Epithelial cell of esophagus (primary cell): ENCODE measurements at regions not wholly inside any gene's neighbourhood (a gene's known extent, or its start where the extent isn't known, plus 50 kb on each side); places are given as distances from the start of the nearest gene placed in this dataset.
A peak's percentile ranks its signal among the peaks of the same experiment; 100 is the strongest.
"Not testable (repeated sequence)": the region's sequence is repeated elsewhere in the genome, so short reads cannot be mapped to it uniquely, and the experiment has no call there.

Experiments used
- DNase-seq: peaks from one replicate; pipeline ENCODE4 v3.0.0; 2010; ENCODE audit warnings: low read depth
- H3K4me3 ChIP-seq: 2 replicates; pipeline ENCODE4 v1.5.1; 2011; ENCODE audit warnings: mild to moderate bottlenecking, low read length, control low read depth
- TF ChIP-seq, protein P1 (sequence below): IDR thresholded peaks from 2 replicates; pipeline ENCODE4 v1.5.1; 2011; ENCODE audit warnings: low read depth, mild to moderate bottlenecking, low read length, control low read depth, inconsistent platforms; ENCODE audit not compliant: insufficient read depth; ENCODE audit errors: missing control alignments

- TF ChIP-seq, protein P1, sequence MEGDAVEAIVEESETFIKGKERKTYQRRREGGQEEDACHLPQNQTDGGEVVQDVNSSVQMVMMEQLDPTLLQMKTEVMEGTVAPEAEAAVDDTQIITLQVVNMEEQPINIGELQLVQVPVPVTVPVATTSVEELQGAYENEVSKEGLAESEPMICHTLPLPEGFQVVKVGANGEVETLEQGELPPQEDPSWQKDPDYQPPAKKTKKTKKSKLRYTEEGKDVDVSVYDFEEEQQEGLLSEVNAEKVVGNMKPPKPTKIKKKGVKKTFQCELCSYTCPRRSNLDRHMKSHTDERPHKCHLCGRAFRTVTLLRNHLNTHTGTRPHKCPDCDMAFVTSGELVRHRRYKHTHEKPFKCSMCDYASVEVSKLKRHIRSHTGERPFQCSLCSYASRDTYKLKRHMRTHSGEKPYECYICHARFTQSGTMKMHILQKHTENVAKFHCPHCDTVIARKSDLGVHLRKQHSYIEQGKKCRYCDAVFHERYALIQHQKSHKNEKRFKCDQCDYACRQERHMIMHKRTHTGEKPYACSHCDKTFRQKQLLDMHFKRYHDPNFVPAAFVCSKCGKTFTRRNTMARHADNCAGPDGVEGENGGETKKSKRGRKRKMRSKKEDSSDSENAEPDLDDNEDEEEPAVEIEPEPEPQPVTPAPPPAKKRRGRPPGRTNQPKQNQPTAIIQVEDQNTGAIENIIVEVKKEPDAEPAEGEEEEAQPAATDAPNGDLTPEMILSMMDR = no peak
- no peak overlapping the region for H3K4me3 ChIP-seq
- no peak for DNase-seq
Measured at GRCh38 chr2:236370847-236371409, 106.7 kb upstream of the ASB18 start.

DNA sequence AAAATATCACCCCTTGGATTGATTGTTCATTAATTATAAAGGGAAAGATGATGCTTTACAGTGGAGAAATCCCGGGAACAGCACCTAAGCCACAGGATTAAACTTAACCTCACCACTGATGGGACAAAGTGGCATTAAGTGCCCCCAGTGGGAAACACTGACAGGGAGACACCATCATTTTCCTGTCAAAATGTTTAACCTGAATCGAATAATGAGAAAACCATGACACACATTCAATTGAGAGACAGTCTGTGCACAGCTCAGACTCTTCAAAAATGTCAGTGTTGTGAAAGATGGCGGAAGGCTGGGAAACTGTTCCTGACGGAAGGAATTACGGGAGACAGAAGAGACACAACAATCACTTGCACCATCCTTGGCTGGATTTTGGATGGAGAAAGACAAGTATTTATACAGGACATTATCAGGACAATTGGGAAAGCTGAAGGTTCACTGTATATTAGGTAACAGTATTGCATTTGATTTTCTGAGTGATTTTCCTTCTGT is 111.8 kb upstream of the ASB18 start:
- TF ChIP-seq, protein P1 = no peak
- no peak for DNase-seq
- no peak overlapping the region for H3K4me3 ChIP-seq

DNA sequence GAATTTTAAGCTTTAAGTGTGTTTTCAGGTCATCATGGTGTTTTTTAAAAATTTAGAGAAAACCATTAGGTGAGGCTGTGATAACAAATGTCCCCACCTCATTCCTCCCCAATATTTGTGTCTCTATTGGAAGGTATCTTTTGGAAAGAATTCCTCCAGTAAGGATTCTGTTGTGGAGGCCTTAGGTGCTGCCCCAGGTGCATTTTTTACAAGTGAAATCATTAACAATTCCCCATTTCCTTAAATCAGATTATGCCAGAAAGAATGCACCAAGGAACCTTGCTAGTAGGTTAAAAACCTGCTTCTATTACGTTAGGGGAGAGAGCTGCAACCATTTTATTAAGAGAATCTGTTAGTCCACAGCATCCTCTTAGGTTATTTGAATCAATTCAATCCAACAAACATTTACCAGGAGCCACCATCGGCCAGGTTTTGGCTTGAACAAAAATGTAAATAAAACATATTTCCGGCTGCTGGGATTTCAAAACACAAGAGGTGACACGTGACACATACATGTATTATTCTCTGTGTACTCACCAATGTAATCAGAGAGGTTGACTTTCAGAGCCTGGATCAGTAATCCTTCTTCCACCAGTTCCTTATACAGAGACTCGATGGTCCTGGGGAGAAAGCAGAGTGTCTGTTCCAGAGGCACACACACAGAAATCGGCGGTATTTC is 112.5 kb upstream of the ASB18 start:
- DNase-seq = peak; percentile 36
- TF ChIP-seq, protein P1 = no peak
- no peak overlapping the region for H3K4me3 ChIP-seq

GRCh38 chr2:236380051-236380612 is 115.9 kb upstream of the ASB18 start:
- TF ChIP-seq, protein P1 = no peak
- DNase-seq = no peak
- no peak overlapping the region for H3K4me3 ChIP-seq

GRCh38 chr2:236381253-236381652 is 117.0 kb upstream of the ASB18 start:
- H3K4me3 ChIP-seq, DNase-seq: not testable (repeated sequence)

GRCh38 chr2:236389284-236390216 is 125.3 kb upstream of the ASB18 start:
- not testable (repeated sequence) for DNase-seq, H3K4me3 ChIP-seq

GRCh38 chr2:236393101-236393500 is 128.9 kb upstream of the ASB18 start:
- TF ChIP-seq, protein P1 = no peak
- no peak overlapping the region for H3K4me3 ChIP-seq
- DNase-seq = no peak
